ENCODE measurements at regions not wholly inside any gene's neighbourhood (a gene's known extent, or its start where the extent isn't known, plus 50 kb on each side); places are given as distances from the start of the nearest gene placed in this dataset.

DNA sequence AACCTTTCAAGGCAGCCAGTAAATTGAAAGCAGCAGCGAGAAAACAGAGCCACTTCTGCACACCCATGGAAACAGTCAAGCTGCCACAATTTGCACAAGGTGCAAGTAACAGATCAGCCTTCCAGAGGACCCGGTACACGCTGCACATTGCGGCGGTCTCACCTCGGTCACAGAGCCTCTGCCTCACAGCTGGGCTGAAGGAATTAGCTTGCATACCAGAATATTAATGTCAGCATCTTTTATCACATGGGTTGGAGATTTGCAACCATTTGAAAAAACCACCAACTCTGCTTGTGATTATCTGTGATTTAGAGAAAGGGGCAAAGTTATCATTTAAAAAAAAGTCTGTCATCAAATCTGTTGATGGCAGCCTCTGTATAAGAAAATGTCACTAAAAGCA lies 330.5 kb upstream of the TCF4 start:
- TF ChIP-seq, protein P1, sequence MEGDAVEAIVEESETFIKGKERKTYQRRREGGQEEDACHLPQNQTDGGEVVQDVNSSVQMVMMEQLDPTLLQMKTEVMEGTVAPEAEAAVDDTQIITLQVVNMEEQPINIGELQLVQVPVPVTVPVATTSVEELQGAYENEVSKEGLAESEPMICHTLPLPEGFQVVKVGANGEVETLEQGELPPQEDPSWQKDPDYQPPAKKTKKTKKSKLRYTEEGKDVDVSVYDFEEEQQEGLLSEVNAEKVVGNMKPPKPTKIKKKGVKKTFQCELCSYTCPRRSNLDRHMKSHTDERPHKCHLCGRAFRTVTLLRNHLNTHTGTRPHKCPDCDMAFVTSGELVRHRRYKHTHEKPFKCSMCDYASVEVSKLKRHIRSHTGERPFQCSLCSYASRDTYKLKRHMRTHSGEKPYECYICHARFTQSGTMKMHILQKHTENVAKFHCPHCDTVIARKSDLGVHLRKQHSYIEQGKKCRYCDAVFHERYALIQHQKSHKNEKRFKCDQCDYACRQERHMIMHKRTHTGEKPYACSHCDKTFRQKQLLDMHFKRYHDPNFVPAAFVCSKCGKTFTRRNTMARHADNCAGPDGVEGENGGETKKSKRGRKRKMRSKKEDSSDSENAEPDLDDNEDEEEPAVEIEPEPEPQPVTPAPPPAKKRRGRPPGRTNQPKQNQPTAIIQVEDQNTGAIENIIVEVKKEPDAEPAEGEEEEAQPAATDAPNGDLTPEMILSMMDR (IDR thresholded peaks at IDR 0.05) = no peak
- TF ChIP-seq POLR2A (IDR thresholded peaks at IDR 0.05) = no peak
